Endothelial cell of umbilical vein (primary cell): ENCODE measurements at regions not wholly inside any gene's neighbourhood (a gene's known extent, or its start where the extent isn't known, plus 50 kb on each side); places are given as distances from the start of the nearest gene placed in this dataset.

Source experiments
- BruUV-seq: library from RNA; stranded (reverse); fragments of 400-500 nt; replicated peaks from 2 replicates; lab custom pipeline; 2021; lab: Mats Ljungman, UMichigan
- CTCF ChIA-PET: fragments of 300-600, 350-600 bp; sonication (Branson Sonifier 250); formaldehyde crosslinking; loops from one replicate; lab custom pipeline; 2021; ENCODE audit warnings: antibody characterized with exemption, inconsistent platforms; lab: Charles Lee
- POLR2A ChIA-PET: fragments of 300-600, 350-600 bp; sonication (Branson Sonifier 250); formaldehyde crosslinking; loops from one replicate; lab custom pipeline; 2021; ENCODE audit warnings: antibody characterized with exemption, inconsistent platforms; lab: Charles Lee
- DNase-seq: peaks from one replicate; pipeline ENCODE4 v3.0.0-alpha.2; 2011; ENCODE audit warnings: low read depth, low spot score
- FAIRE-seq: peaks from 2 replicates; lab custom pipeline; 2011; peaks lifted over from hg19 to GRCh38; lab: Jason Lieb, UNC
- H2AFZ ChIP-seq: 2 replicates; pipeline ENCODE4 v1.6.0; 2012; ENCODE audit warnings: low read depth, low read length, control low read depth, inconsistent platforms
- H3K27ac ChIP-seq: 2 replicates; pipeline ENCODE4 v1.5.1; 2011; ENCODE audit warnings: low read depth, mild to moderate bottlenecking, control low read depth, low read length, moderate library complexity; ENCODE audit not compliant: insufficient read depth
- H3K27me3 ChIP-seq, 2 experiments: 2 replicates each; pipeline versions ENCODE4 v1.6.0 to v1.6.1; 2011; ENCODE audit warnings: low read length in 2 of 2, mixed read lengths in 1 of 2; ENCODE audit not compliant: control insufficient read depth in 2 of 2, insufficient read depth in 2 of 2
- H3K36me3 ChIP-seq, 2 experiments: 2 replicates in 1 of 2; 3 replicates in 1 of 2; pipeline ENCODE4 v1.5.1; 2011; ENCODE audit warnings: low read length in 2 of 2, mild to moderate bottlenecking in 1 of 2, moderate library complexity in 1 of 2; ENCODE audit not compliant: control insufficient read depth in 2 of 2, insufficient read depth in 2 of 2; ENCODE audit errors: extremely low read depth in 1 of 2
- H3K4me1 ChIP-seq: 3 replicates; pipeline ENCODE4 v1.5.1; 2011; ENCODE audit warnings: mild to moderate bottlenecking, low read length; ENCODE audit not compliant: control insufficient read depth, insufficient read depth; ENCODE audit errors: extremely low read depth
- H3K4me2 ChIP-seq: 2 replicates; pipeline ENCODE4 v1.6.1; 2011; ENCODE audit warnings: low read length, control low read depth, mixed read lengths; ENCODE audit not compliant: insufficient read depth
- H3K4me3 ChIP-seq, 3 experiments: fragments of 200-600 bp in 1 of 3; sonication (generic), shearing (Covaris generic) in 1 of 3; replicated peaks in 1 of 3; 2 replicates each; pipeline ENCODE4 v1.5.1; 2011 to 2016; ENCODE audit warnings: control low read depth in 3 of 3, low read length in 3 of 3, mild to moderate bottlenecking in 2 of 3, inconsistent platforms in 1 of 3, low read depth in 1 of 3, moderate library complexity in 1 of 3; ENCODE audit not compliant: insufficient read depth in 1 of 3
- H3K79me2 ChIP-seq: 2 replicates; pipeline ENCODE4 v1.6.0; 2012; ENCODE audit warnings: low read length, inconsistent platforms; ENCODE audit not compliant: control insufficient read depth, insufficient read depth
- H3K9ac ChIP-seq: replicated peaks from 2 replicates; pipeline ENCODE3; 2011; ENCODE audit warnings: low read length, control low read depth; ENCODE audit not compliant: insufficient read depth; ENCODE audit errors: extremely low read depth
- H3K9me1 ChIP-seq: replicated peaks from 3 replicates; pipeline ENCODE4 v1.6.0; 2011; ENCODE audit warnings: mild to moderate bottlenecking, low read length; ENCODE audit not compliant: control insufficient read depth, insufficient read depth; ENCODE audit errors: extremely low read depth
- H3K9me3 ChIP-seq: replicated peaks from 2 replicates; pipeline ENCODE4 v1.5.1; 2012; ENCODE audit warnings: low read length, inconsistent platforms; ENCODE audit not compliant: control insufficient read depth, insufficient read depth
- H4K20me1 ChIP-seq: replicated peaks from 2 replicates; pipeline ENCODE3; 2011; ENCODE audit warnings: mild to moderate bottlenecking, low read length; ENCODE audit not compliant: control insufficient read depth, insufficient read depth; ENCODE audit errors: extremely low read depth
- CTCF ChIP-seq, 2 donors: IDR thresholded peaks; 1 replicate in 1 of 2; 2 replicates in 1 of 2; pipeline ENCODE4 v1.5.1; 2011; ENCODE audit warnings: low read length in 2 of 2, mild to moderate bottlenecking in 2 of 2, moderate library complexity in 2 of 2, control low read depth in 1 of 2, inconsistent platforms in 1 of 2, low read depth in 1 of 2; ENCODE audit not compliant: insufficient read depth in 1 of 2; ENCODE audit errors: extremely low read depth in 1 of 2
- EZH2 ChIP-seq: IDR thresholded peaks from 2 replicates; pipeline ENCODE4 v1.6.1; 2012; ENCODE audit warnings: borderline replicate concordance, low read depth, mild to moderate bottlenecking, moderate library complexity, low read length, inconsistent platforms; ENCODE audit not compliant: severe bottlenecking
- FOS ChIP-seq: IDR thresholded peaks from 2 replicates; pipeline ENCODE4 v1.6.1; 2011; ENCODE audit warnings: mild to moderate bottlenecking, low read length, moderate library complexity, borderline replicate concordance; ENCODE audit not compliant: insufficient read depth
- GATA2 ChIP-seq: IDR thresholded peaks from 2 replicates; pipeline ENCODE4 v1.7.0; 2011; ENCODE audit warnings: low read depth, mild to moderate bottlenecking, moderate library complexity, mixed read lengths, low read length; ENCODE audit not compliant: insufficient read length, insufficient read depth
- JUN ChIP-seq: IDR thresholded peaks from 2 replicates; pipeline ENCODE4 v1.6.1; 2011; ENCODE audit warnings: borderline replicate concordance, low read depth; ENCODE audit not compliant: insufficient read length, insufficient read depth
- MAX ChIP-seq: IDR thresholded peaks from 2 replicates; pipeline ENCODE4 v1.6.1; 2011; ENCODE audit not compliant: insufficient read depth, insufficient read length
- MYC ChIP-seq: IDR thresholded peaks from one replicate; pipeline ENCODE4 v1.6.1; 2011; ENCODE audit warnings: mild to moderate bottlenecking, low read depth, low read length
- POLR2A ChIP-seq: IDR thresholded peaks from 2 replicates; pipeline ENCODE4 v1.6.1; 2012; ENCODE audit warnings: low read depth, mild to moderate bottlenecking, control low read depth, low read length
- POLR2AphosphoS5 ChIP-seq: IDR thresholded peaks from 2 replicates; pipeline ENCODE4 v1.6.1; 2012; ENCODE audit warnings: low read depth, mild to moderate bottlenecking, control low read depth, low read length, moderate library complexity; ENCODE audit not compliant: insufficient read depth
- dilution Hi-C: fragments of 300-500 bp; cut with MboI; formaldehyde crosslinking; loops from one replicate; pipeline ENCODE4 v1.15.0; 2019; ENCODE audit warnings: low sequenced_read_pairs; ENCODE audit not compliant: extremely low pct_ligation_motif_present
- intact Hi-C: fragments of 100-400 bp; cut with micrococcal nuclease; formaldehyde crosslinking; loops from one replicate; pipeline ENCODE4 v1.10.0; 2022

GRCh38 chr4:38232741-38233140 is 272.5 kb downstream of the PTTG2 start:
- no peak overlapping the region for H3K27ac ChIP-seq
- peaks cover 12% of the 10 kb centered on the region for H3K4me1 ChIP-seq
- no peak for DNase-seq
- H3K9me3 ChIP-seq = no peaks in the 10 kb centered on the region
- no peaks in the 10 kb centered on the region for H3K36me3 ChIP-seq
- CTCF ChIA-PET = no interaction called here
- intact Hi-C loops (no loop called here), dilution Hi-C loops (no loop called here)
- H3K79me2 ChIP-seq = no peaks in the 10 kb centered on the region
- no peak overlapping the region for H3K9ac ChIP-seq
- no peak overlapping the region for H3K4me2 ChIP-seq
- FAIRE-seq = no peak
- no peak overlapping the region for H2AFZ ChIP-seq
- BruUV-seq = no TSS peak
- no peaks in the 10 kb centered on the region for H3K27me3 ChIP-seq
- POLR2A ChIA-PET = no interaction called here
- H3K4me3 ChIP-seq = no peak overlapping the region
- TF ChIP-seq FOS (no peak), GATA2 (no peak)
- no peaks in the 10 kb centered on the region for H3K9me1 ChIP-seq
- no peaks in the 10 kb centered on the region for H4K20me1 ChIP-seq

GRCh38 chr4:38233727-38234480 is 273.7 kb downstream of the PTTG2 start:
- dilution Hi-C loops (no loop called here), intact Hi-C loops (no loop called here)
- POLR2A ChIA-PET = interaction anchor here (0.6 kb wide), 1 partner anchor 84 kb away, joined by 9 read pairs; no protein-coding TSS in a partner anchor
- Histone ChIP-seq H3K79me2 (no peaks in the 10 kb centered on the region), H4K20me1 (no peaks in the 10 kb centered on the region), H3K4me3 (no peak overlapping the region), H3K9me1 (no peaks in the 10 kb centered on the region), H3K4me2 (no peak overlapping the region), H3K9me3 (no peaks in the 10 kb centered on the region), H3K27me3 (no peaks in the 10 kb centered on the region), H2AFZ (no peak overlapping the region), H3K27ac (no peak overlapping the region), H3K36me3 (no peaks in the 10 kb centered on the region), H3K9ac (no peak overlapping the region), H3K4me1 (peaks cover 12% of the 10 kb centered on the region)
- TF ChIP-seq GATA2 (no peak), POLR2A (no peak), FOS (no peak), MAX (no peak), JUN (no peak), MYC (no peak), POLR2AphosphoS5 (no peak), CTCF (IDR thresholded peaks at IDR 0.05; ENCODE audit: extremely low read depth in 1 of 2, insufficient read depth in 1 of 2, low read depth in 1 of 2, low read length in 2 of 2) (no peak), EZH2 (no peak)
- FAIRE-seq (no peak), DNase-seq (no peak)
- BruUV-seq = no TSS peak
- CTCF ChIA-PET = no interaction called here
